ENCODE measurements at regions not wholly inside any gene's neighbourhood (a gene's known extent, or its start where the extent isn't known, plus 50 kb on each side); places are given as distances from the start of the nearest gene placed in this dataset.
A peak's percentile ranks its signal among the peaks of the same experiment; 100 is the strongest.
"Not testable (repeated sequence)": the region's sequence is repeated elsewhere in the genome, so short reads cannot be mapped to it uniquely, and the experiment has no call there.

- no peak for DNase-seq
Observed at GRCh38 chr1:177413982-177414596, 243.3 kb downstream of the BRINP2 start.

- no peak for DNase-seq
Observed at GRCh38 chr1:177411381-177411780, 240.6 kb downstream of the BRINP2 start.

GRCh38 chr1:177410179-177410766, 239.5 kb downstream of the BRINP2 start:
- DNase-seq = no peak

- DNase-seq = not testable (repeated sequence)
Observed at GRCh38 chr1:177406323-177406722, 235.6 kb downstream of the BRINP2 start.

GRCh38 chr1:177392336-177392735, 221.6 kb downstream of the BRINP2 start:
- DNase-seq = no peak

- no peak for DNase-seq
Observed at GRCh38 chr1:177385760-177386698, 215.3 kb downstream of the BRINP2 start.

GRCh38 chr1:177384461-177384860, 213.7 kb downstream of the BRINP2 start:
- DNase-seq = no peak

- no peak for DNase-seq
Observed at GRCh38 chr1:177383715-177384114, 213.0 kb downstream of the BRINP2 start.

- DNase-seq = peak; percentile 17
Observed at GRCh38 chr1:177377866-177378265, 207.1 kb downstream of the BRINP2 start.

GRCh38 chr1:177368255-177368654, 197.5 kb downstream of the BRINP2 start:
- DNase-seq = no peak

GRCh38 chr1:177366091-177366490, 195.3 kb downstream of the BRINP2 start:
- DNase-seq = no peak

GRCh38 chr1:177360791-177361190, 190.0 kb downstream of the BRINP2 start:
- DNase-seq = no peak

- no peak for DNase-seq
Observed at GRCh38 chr1:177356674-177357435, 186.1 kb downstream of the BRINP2 start.

GRCh38 chr1:177355575-177355974, 184.8 kb downstream of the BRINP2 start:
- DNase-seq = no peak

- DNase-seq = no peak
Observed at GRCh38 chr1:177354247-177354646, 183.5 kb downstream of the BRINP2 start.

GRCh38 chr1:177351361-177352108, 180.8 kb downstream of the BRINP2 start:
- DNase-seq = no peak

- no peak for DNase-seq
Observed at GRCh38 chr1:177346790-177347359, 176.1 kb downstream of the BRINP2 start.

GRCh38 chr1:177343445-177343844, 172.7 kb downstream of the BRINP2 start:
- no peak for DNase-seq

- DNase-seq = no peak
Observed at GRCh38 chr1:177341773-177342172, 171.0 kb downstream of the BRINP2 start.

- peak; percentile 15 for DNase-seq
Observed at GRCh38 chr1:177340601-177341067, 169.9 kb downstream of the BRINP2 start.

- DNase-seq = no peak
Observed at GRCh38 chr1:177338376-177338775, 167.6 kb downstream of the BRINP2 start.
